Nucleus accumbens (tissue), 56 donors: ENCODE measurements at regions not wholly inside any gene's neighbourhood (a gene's known extent, or its start where the extent isn't known, plus 50 kb on each side); places are given as distances from the start of the nearest gene placed in this dataset.

Source experiments
- DNase-seq, 56 donors: peaks; one replicate each; lab custom pipeline; 2025; lab: John Stamatoyannopoulos, UW

DNA sequence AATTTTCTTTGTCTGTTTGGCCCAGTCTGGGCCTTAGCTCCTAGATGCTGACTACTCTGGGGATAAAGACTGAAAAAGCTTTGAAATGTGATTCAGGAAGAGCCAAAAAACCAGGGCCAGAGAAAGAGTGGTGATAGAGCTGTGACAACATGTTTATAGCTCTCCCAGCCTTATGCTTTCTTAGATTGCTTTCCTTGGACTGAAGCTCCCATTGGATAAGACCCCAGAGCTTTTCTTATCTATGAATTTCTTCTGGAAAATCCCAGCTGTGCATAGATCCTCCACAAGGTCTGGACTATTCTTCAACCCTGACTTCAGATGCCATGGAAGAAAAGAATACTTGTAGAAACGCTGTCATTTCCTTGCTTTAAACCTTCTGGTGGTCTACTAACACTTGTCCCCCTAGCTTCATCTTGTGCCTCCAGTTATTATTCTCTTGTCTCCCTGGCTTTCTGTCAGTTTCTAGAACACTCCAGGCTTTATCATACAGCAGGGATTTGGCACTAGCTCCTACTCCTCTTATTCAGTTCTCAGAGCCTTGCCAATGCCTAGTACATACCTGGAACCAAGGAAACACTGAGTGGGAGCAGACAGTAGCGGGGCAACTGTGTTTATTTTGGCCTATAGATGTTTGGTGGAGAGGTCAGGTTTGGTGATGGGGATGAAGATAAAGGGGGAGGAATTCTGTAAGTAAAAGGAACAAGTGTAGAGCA is 57.1 kb upstream of the TEX13D start:
- DNase-seq: no peak

DNA sequence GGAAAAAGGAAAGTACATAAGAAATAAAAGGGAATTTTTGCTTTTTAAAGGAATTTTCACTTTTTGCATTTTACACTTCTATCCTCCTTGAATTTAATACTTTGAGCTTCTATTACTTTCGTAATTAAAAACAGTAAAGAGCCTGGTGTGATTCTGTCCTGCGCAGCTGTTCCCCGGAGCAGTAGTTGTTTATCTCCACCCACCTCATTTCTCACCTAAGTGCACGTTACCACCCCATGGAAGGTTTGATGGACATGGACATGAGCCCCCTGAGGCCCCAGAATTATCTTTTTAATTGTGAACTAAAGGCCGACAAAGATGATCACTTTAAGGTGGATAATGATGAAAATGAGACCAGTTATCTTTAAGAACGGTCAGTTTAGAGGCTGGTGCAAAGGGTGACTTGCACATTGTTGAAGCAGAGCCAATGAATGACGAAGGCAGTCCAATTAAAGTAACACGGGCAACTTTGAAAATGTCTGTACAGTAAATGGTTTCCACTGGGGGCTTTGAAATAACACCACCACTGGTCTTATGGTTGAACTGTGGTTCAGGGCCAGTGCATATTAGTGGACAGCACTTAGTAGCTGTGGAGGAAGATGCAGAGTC is 52.1 kb upstream of the TEX13D start:
- DNase-seq: no peak

DNA sequence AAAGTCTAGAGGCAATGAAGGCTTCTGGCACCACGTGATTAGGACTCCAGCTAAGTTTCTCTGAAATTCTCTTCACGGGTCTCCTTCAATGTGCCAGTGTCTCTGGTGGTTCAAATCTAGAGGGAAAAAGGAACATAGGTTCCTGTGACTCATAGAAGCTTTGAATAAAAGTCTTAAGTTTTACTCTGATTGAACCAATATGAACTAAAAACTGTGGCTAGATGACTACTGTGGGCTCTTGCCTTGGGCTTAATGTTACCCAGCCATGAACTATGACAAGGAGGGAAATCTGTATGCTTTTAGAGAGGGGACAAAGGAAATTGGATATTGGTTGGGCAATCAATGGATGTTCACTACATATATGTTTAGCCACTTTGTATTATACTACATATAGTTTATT is 49.9 kb upstream of the TEX13D start:
- no peak for DNase-seq
